Loucy (cell line): ENCODE measurements at regions not wholly inside any gene's neighbourhood (a gene's known extent, or its start where the extent isn't known, plus 50 kb on each side); places are given as distances from the start of the nearest gene placed in this dataset.

Source experiments
- CTCF ChIP-seq: fragments of 200-600 bp; sonication (generic); conservative IDR thresholded peaks from 2 replicates; pipeline ENCODE4 v1.5.1; 2014; ENCODE audit warnings: mild to moderate bottlenecking, antibody characterized with exemption, low read length
- EZH2phosphoT487 ChIP-seq: fragments of 200-600 bp; IDR thresholded peaks from 2 replicates; pipeline ENCODE4 v1.6.1; 2018; ENCODE audit warnings: antibody characterized with exemption, mild to moderate bottlenecking, moderate library complexity, borderline replicate concordance

GRCh38 chr5:8613078-8613685 is 744.2 kb downstream of the MTRR start:
- no peak for TF ChIP-seq CTCF
- no peak for TF ChIP-seq EZH2phosphoT487
